ENCODE measurements at regions not wholly inside any gene's neighbourhood (a gene's known extent, or its start where the extent isn't known, plus 50 kb on each side); places are given as distances from the start of the nearest gene placed in this dataset.

GRCh38 chr6:169853196-169854082 lies 102.0 kb downstream of the ERMARD start:
- TF ChIP-seq CTCF (conservative IDR thresholded peaks at IDR 0.05) (no peak), ZFX (IDR thresholded peaks at IDR 0.05) (no peak)
- no peak overlapping the region for H3K27ac ChIP-seq

- H3K27ac ChIP-seq: no peak overlapping the region
- TF ChIP-seq CTCF (conservative IDR thresholded peaks at IDR 0.05) (no peak), ZFX (IDR thresholded peaks at IDR 0.05) (no peak)
Measured at GRCh38 chr6:169852504-169853195, 101.2 kb downstream of the ERMARD start.

- TF ChIP-seq ZFX (IDR thresholded peaks at IDR 0.05) (no peak), CTCF (conservative IDR thresholded peaks at IDR 0.05) (no peak)
- no peak overlapping the region for H3K27ac ChIP-seq
Measured at GRCh38 chr6:169851641-169852503, 100.5 kb downstream of the ERMARD start.

GRCh38 chr6:169850746-169851145 lies 99.3 kb downstream of the ERMARD start:
- TF ChIP-seq CTCF (conservative IDR thresholded peaks at IDR 0.05): no peak
- TF ChIP-seq ZFX (IDR thresholded peaks at IDR 0.05): no peak
- H3K27ac ChIP-seq: no peak overlapping the region

GRCh38 chr6:169850154-169850553 lies 98.7 kb downstream of the ERMARD start:
- no peak for TF ChIP-seq CTCF (conservative IDR thresholded peaks at IDR 0.05)
- TF ChIP-seq ZFX (IDR thresholded peaks at IDR 0.05): no peak
- no peak overlapping the region for H3K27ac ChIP-seq

- no peak overlapping the region for H3K27ac ChIP-seq
- TF ChIP-seq CTCF (conservative IDR thresholded peaks at IDR 0.05) (no peak), ZFX (IDR thresholded peaks at IDR 0.05) (no peak)
Measured at GRCh38 chr6:169849396-169849795, 98.0 kb downstream of the ERMARD start.

All from C4-2B (cell line).